SK-N-SH treated with all-trans-retinoic acid at 6 μM for 48 hours (cell line): ENCODE measurements at regions not wholly inside any gene's neighbourhood (a gene's known extent, or its start where the extent isn't known, plus 50 kb on each side); places are given as distances from the start of the nearest gene placed in this dataset.

Experiments
- CSRNP3 ChIP-seq: fragments of 250-450 bp; sonication (Bioruptor Pico); IDR thresholded peaks from 2 replicates; pipeline ENCODE4 v1.5.1; 2021; ENCODE audit warnings: mild to moderate bottlenecking, moderate library complexity
- ISL1 ChIP-seq: fragments of 250-450 bp; sonication (Bioruptor Pico); IDR thresholded peaks from 2 replicates; pipeline ENCODE4 v2.1.2; 2022; ENCODE audit warnings: mild to moderate bottlenecking, moderate library complexity
- OSR1 ChIP-seq: fragments of 250-450 bp; sonication (Bioruptor Pico); IDR thresholded peaks from 2 replicates; pipeline ENCODE4 v1.8.0; 2022; ENCODE audit warnings: moderate library complexity, mild to moderate bottlenecking, inconsistent platforms
- PPARA ChIP-seq: fragments of 250-450 bp; sonication (Bioruptor Pico); IDR thresholded peaks from 2 replicates; pipeline ENCODE4 v1.5.0; 2020; ENCODE audit warnings: mild to moderate bottlenecking, borderline replicate concordance
- RARB ChIP-seq: fragments of 250-450 bp; sonication (Bioruptor Pico); IDR thresholded peaks from 2 replicates; pipeline ENCODE4 v1.8.0; 2021; ENCODE audit warnings: mild to moderate bottlenecking, moderate library complexity
- TSHZ2 ChIP-seq: fragments of 250-450 bp; sonication (Bioruptor Pico); IDR thresholded peaks from 2 replicates; pipeline ENCODE4 v1.5.0; 2020; ENCODE audit warnings: mild to moderate bottlenecking, moderate library complexity
- ZFP30 ChIP-seq: fragments of 450-650 bp; formaldehyde crosslinking; IDR thresholded peaks from 2 replicates; pipeline ENCODE4 v1.5.0; 2022; ENCODE audit warnings: mild to moderate bottlenecking, moderate library complexity
- TF ChIP-seq, protein P1 (sequence below): fragments of 250-450 bp; sonication (Bioruptor Pico); IDR thresholded peaks from 2 replicates; pipeline ENCODE4 v1.5.1; 2020; ENCODE audit warnings: low read depth, mild to moderate bottlenecking, moderate library complexity

DNA sequence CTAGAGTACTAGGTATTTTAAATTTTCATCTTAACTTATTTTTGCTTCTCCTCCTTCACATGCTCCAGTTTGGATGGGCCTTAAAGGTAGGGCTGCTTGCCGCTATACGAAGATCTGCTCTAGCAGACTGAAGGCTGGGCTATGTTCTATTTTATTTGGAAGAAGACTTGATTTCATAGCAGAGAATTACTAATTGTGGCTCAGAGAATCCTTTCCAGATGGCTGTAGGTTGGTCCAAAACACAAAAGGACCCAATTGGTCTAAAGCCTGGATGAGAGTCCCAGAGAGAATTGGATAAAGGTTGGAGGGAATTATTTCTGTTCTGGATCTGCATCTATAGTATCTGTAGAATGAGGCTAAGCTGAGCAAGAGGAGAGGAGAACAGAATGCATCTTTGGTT is 719.4 kb upstream of the PTBP2 start:
- TF ChIP-seq CSRNP3 (CRISPR knock-in tag) (no peak), ZFP30 (no peak), PPARA (CRISPR knock-in tag) (no peak), TSHZ2 (CRISPR knock-in tag) (no peak), OSR1 (CRISPR knock-in tag) (no peak), ISL1 (CRISPR knock-in tag) (no peak), RARB (CRISPR knock-in tag) (no peak)
- TF ChIP-seq, protein P1, sequence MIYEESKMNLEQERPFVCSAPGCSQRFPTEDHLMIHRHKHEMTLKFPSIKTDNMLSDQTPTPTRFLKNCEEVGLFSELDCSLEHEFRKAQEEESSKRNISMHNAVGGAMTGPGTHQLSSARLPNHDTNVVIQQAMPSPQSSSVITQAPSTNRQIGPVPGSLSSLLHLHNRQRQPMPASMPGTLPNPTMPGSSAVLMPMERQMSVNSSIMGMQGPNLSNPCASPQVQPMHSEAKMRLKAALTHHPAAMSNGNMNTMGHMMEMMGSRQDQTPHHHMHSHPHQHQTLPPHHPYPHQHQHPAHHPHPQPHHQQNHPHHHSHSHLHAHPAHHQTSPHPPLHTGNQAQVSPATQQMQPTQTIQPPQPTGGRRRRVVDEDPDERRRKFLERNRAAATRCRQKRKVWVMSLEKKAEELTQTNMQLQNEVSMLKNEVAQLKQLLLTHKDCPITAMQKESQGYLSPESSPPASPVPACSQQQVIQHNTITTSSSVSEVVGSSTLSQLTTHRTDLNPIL: no peak
